ENCODE measurements at regions not wholly inside any gene's neighbourhood (a gene's known extent, or its start where the extent isn't known, plus 50 kb on each side); places are given as distances from the start of the nearest gene placed in this dataset.

DNA sequence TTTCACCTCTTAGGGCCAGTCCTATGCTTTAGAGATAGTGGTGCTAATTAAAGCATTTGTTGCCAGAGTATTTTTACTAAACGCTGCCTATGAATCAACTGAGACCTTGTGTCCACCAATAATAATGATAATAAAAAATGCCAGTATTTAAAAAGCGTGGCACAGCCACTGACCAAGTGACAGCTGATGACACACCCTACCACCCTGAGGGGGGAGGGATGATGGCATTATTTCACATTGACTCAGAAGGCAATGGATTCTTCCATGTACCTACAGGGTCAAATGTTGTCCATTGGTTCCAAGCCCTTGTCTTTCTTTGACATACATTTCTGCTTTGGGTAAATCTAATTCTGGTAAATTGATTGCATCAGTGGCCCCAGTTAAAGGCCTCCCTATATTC is 384.4 kb downstream of the DLEU7 start:
- no peak for TF ChIP-seq POLR2A (IDR thresholded peaks at IDR 0.05; ENCODE audit: low read depth, low read length)
- no peak for TF ChIP-seq POLR2AphosphoS5 (IDR thresholded peaks at IDR 0.05; ENCODE audit: low read depth, low read length)
- no peak for TF ChIP-seq SPI1 (IDR thresholded peaks at IDR 0.05; ENCODE audit: low read depth, low read length)
- TF ChIP-seq TAF1 (IDR thresholded peaks at IDR 0.05; ENCODE audit: low read depth, low read length): no peak

Measured in GM12891 (cell line).